GM23248 (cell line): ENCODE measurements at regions not wholly inside any gene's neighbourhood (a gene's known extent, or its start where the extent isn't known, plus 50 kb on each side); places are given as distances from the start of the nearest gene placed in this dataset.
"Not testable (repeated sequence)": the region's sequence is repeated elsewhere in the genome, so short reads cannot be mapped to it uniquely, and the experiment has no call there.

Experiments used
- DNase-seq: peaks from one replicate; pipeline ENCODE4 v3.0.0-alpha.2; 2015
- H2AFZ ChIP-seq: fragments of 200-600 bp; sonication (generic); 2 replicates; pipeline ENCODE4 v1.6.1; 2016; ENCODE audit warnings: antibody characterized with exemption
- H3F3A ChIP-seq: fragments of 200-600 bp; sonication (generic); 2 replicates; pipeline ENCODE4 v1.6.1; 2016; ENCODE audit warnings: mild to moderate bottlenecking, antibody characterized with exemption, mixed run types; ENCODE audit not compliant: insufficient read depth
- H3K27ac ChIP-seq: fragments of 200-600 bp; sonication (generic); 2 replicates; pipeline ENCODE4 v1.5.1; 2016; ENCODE audit warnings: mild to moderate bottlenecking
- H3K27me3 ChIP-seq: fragments of 200-600 bp; sonication (generic); replicated peaks from 2 replicates; pipeline ENCODE4 v1.6.1; 2016; ENCODE audit warnings: mild to moderate bottlenecking; ENCODE audit not compliant: insufficient read depth
- H3K36me3 ChIP-seq: fragments of 200-600 bp; sonication (generic); 2 replicates; pipeline ENCODE4 v1.6.1; 2016; ENCODE audit warnings: low read depth, mild to moderate bottlenecking
- H3K4me1 ChIP-seq: fragments of 200-600 bp; sonication (generic); 2 replicates; pipeline ENCODE4 v1.6.1; 2016; ENCODE audit warnings: mild to moderate bottlenecking; ENCODE audit not compliant: insufficient read depth
- H3K4me2 ChIP-seq: fragments of 200-600 bp; sonication (generic); one replicate; pipeline ENCODE4 v1.6.1; 2016; ENCODE audit warnings: mild to moderate bottlenecking; ENCODE audit not compliant: unreplicated experiment
- H3K4me3 ChIP-seq: fragments of 200-600 bp; sonication (generic); 2 replicates; pipeline ENCODE4 v1.5.1; 2016; ENCODE audit warnings: mild to moderate bottlenecking
- H3K79me2 ChIP-seq: fragments of 200-600 bp; sonication (generic); 2 replicates; pipeline ENCODE4 v1.6.1; 2016; ENCODE audit warnings: mild to moderate bottlenecking; ENCODE audit not compliant: insufficient read depth
- H3K9ac ChIP-seq: fragments of 200-600 bp; sonication (generic); 2 replicates; pipeline ENCODE4 v1.6.1; 2016; ENCODE audit warnings: mild to moderate bottlenecking
- H3K9me2 ChIP-seq: fragments of 200-600 bp; sonication (generic); 2 replicates; pipeline ENCODE4 v1.6.1; 2016; ENCODE audit warnings: mixed run types, mild to moderate bottlenecking, moderate library complexity; ENCODE audit not compliant: insufficient read depth
- H3K9me3 ChIP-seq: fragments of 200-600 bp; sonication (generic); one replicate; pipeline ENCODE4 v1.6.1; 2017; ENCODE audit warnings: low read depth
- H4K20me1 ChIP-seq: fragments of 200-600 bp; sonication (generic); 2 replicates; pipeline ENCODE4 v1.6.0; 2016; ENCODE audit not compliant: insufficient read depth
- EZH2 ChIP-seq: fragments of 200-600 bp; sonication (generic); IDR thresholded peaks from 2 replicates; pipeline ENCODE4 v1.6.1; 2018; ENCODE audit warnings: antibody characterized with exemption, mild to moderate bottlenecking; ENCODE audit not compliant: insufficient read depth, poor library complexity, severe bottlenecking
- EZH2phosphoT487 ChIP-seq: fragments of 200-600 bp; sonication (generic); IDR thresholded peaks from 2 replicates; pipeline ENCODE4 v1.6.1; 2018; ENCODE audit warnings: antibody characterized with exemption, moderate library complexity, mild to moderate bottlenecking, low read depth; ENCODE audit not compliant: insufficient read depth
- WGBS, 2 experiments: methylation state at CpG; one replicate each; pipeline ENCODE4 v1.1.6; 2015 to 2017; ENCODE audit warnings: low lambda C conversion rate in 2 of 2, low coverage in 1 of 2; ENCODE audit errors: missing lambda C conversion rate in 2 of 2; 5-methylcytosine and 5-hydroxymethylcytosine counted together
- in situ Hi-C: fragments of 300-500 bp; cut with MboI; formaldehyde crosslinking; loops from 2 replicates; pipeline ENCODE4 v1.15.0; 2020

GRCh38 chr5:118479285-118479684, 509.1 kb downstream of the DTWD2 start:
- in situ Hi-C loops, result no loop called here
- TF ChIP-seq EZH2phosphoT487 (no peak), EZH2 (no peak)
- DNase-seq, result no peak
- no peaks in the 10 kb centered on the region for H3K9me3 ChIP-seq
- H2AFZ ChIP-seq, result no peak overlapping the region
- no peaks in the 10 kb centered on the region for H3F3A ChIP-seq
- no peaks in the 10 kb centered on the region for H3K36me3 ChIP-seq
- no peaks in the 10 kb centered on the region for H3K9me2 ChIP-seq
- no peak overlapping the region for H3K9ac ChIP-seq
- 54 to 80% methylated on average over 2 of the region's 2 CpGs for WGBS, 2 experiments
- no peak overlapping the region for H3K27ac ChIP-seq
- H3K4me1 ChIP-seq, result no peaks in the 10 kb centered on the region
- no peak overlapping the region for H3K4me2 ChIP-seq
- no peaks in the 10 kb centered on the region for H3K27me3 ChIP-seq
- H4K20me1 ChIP-seq, result no peaks in the 10 kb centered on the region
- H3K79me2 ChIP-seq, result no peaks in the 10 kb centered on the region
- H3K4me3 ChIP-seq, result no peak overlapping the region

GRCh38 chr5:118478852-118479251, 509.5 kb downstream of the DTWD2 start:
- H3K4me3 ChIP-seq, result no peak overlapping the region
- H3K79me2 ChIP-seq, result no peaks in the 10 kb centered on the region
- TF ChIP-seq EZH2, result no peak
- H3K27me3 ChIP-seq, result no peaks in the 10 kb centered on the region
- H3K9ac ChIP-seq, result no peak overlapping the region
- WGBS, 2 experiments, result 53 to 63% methylated on average over 8 of the region's 8 CpGs
- H3K27ac ChIP-seq, result no peak overlapping the region
- no peaks in the 10 kb centered on the region for H4K20me1 ChIP-seq
- H3K9me2 ChIP-seq, result no peaks in the 10 kb centered on the region
- in situ Hi-C loops, result no loop called here
- no peaks in the 10 kb centered on the region for H3K36me3 ChIP-seq
- H3K4me2 ChIP-seq, result no peak overlapping the region
- no peaks in the 10 kb centered on the region for H3F3A ChIP-seq
- no peaks in the 10 kb centered on the region for H3K9me3 ChIP-seq
- H3K4me1 ChIP-seq, result no peaks in the 10 kb centered on the region
- H2AFZ ChIP-seq, result no peak overlapping the region
- DNase-seq, result no peak

- Histone ChIP-seq H3K9ac (no peak overlapping the region), H3K4me1 (no peaks in the 10 kb centered on the region), H3K4me2 (no peak overlapping the region), H3K27me3 (no peaks in the 10 kb centered on the region), H3K79me2 (no peaks in the 10 kb centered on the region), H3F3A (no peaks in the 10 kb centered on the region), H2AFZ (no peak overlapping the region), H3K9me3 (no peaks in the 10 kb centered on the region), H4K20me1 (no peaks in the 10 kb centered on the region), H3K9me2 (no peaks in the 10 kb centered on the region), H3K36me3 (no peaks in the 10 kb centered on the region), H3K4me3 (no peak overlapping the region), H3K27ac (no peak overlapping the region)
- DNase-seq, result no peak
- in situ Hi-C loops, result no loop called here
- no peak for TF ChIP-seq EZH2
- no peak for TF ChIP-seq EZH2phosphoT487
Measured at GRCh38 chr5:118468085-118468484, 520.3 kb downstream of the DTWD2 start.

GRCh38 chr5:118467103-118467502, 521.2 kb downstream of the DTWD2 start:
- Histone ChIP-seq H3K4me3 (no peak overlapping the region), H3K9ac (no peak overlapping the region), H3K36me3 (no peaks in the 10 kb centered on the region), H3K4me1 (no peaks in the 10 kb centered on the region), H3K79me2 (no peaks in the 10 kb centered on the region), H3K27me3 (no peaks in the 10 kb centered on the region), H3F3A (no peaks in the 10 kb centered on the region), H2AFZ (no peak overlapping the region), H4K20me1 (no peaks in the 10 kb centered on the region), H3K4me2 (no peak overlapping the region), H3K9me3 (no peaks in the 10 kb centered on the region), H3K9me2 (no peaks in the 10 kb centered on the region), H3K27ac (no peak overlapping the region)
- 55 to 58% methylated on average over 3 of the region's 3 CpGs for WGBS, 2 experiments
- no peak for DNase-seq
- no peak for TF ChIP-seq EZH2
- no peak for TF ChIP-seq EZH2phosphoT487
- in situ Hi-C loops, result no loop called here

GRCh38 chr5:118466418-118466817, 521.9 kb downstream of the DTWD2 start:
- DNase-seq, result no peak
- Histone ChIP-seq H3K9me2 (no peaks in the 10 kb centered on the region), H3K9me3 (no peaks in the 10 kb centered on the region), H3K4me1 (no peaks in the 10 kb centered on the region), H2AFZ (no peak overlapping the region), H3K27me3 (no peaks in the 10 kb centered on the region), H3F3A (no peaks in the 10 kb centered on the region), H3K36me3 (no peaks in the 10 kb centered on the region), H3K9ac (no peak overlapping the region), H3K4me3 (no peak overlapping the region), H3K79me2 (no peaks in the 10 kb centered on the region), H4K20me1 (no peaks in the 10 kb centered on the region), H3K27ac (no peak overlapping the region), H3K4me2 (no peak overlapping the region)
- WGBS, 2 experiments, result 62 to 72% methylated on average over 5 of the region's 5 CpGs
- in situ Hi-C loops, result no loop called here
- TF ChIP-seq EZH2phosphoT487 (no peak), EZH2 (no peak)

GRCh38 chr5:118462276-118462675, 526.1 kb downstream of the DTWD2 start:
- H3K9ac ChIP-seq, H4K20me1 ChIP-seq, H2AFZ ChIP-seq, H3K79me2 ChIP-seq, in situ Hi-C loops, H3K27me3 ChIP-seq, H3K4me3 ChIP-seq, H3K9me3 ChIP-seq, H3K4me2 ChIP-seq, H3K27ac ChIP-seq, H3K4me1 ChIP-seq, H3K36me3 ChIP-seq, H3F3A ChIP-seq, H3K9me2 ChIP-seq, DNase-seq: not testable (repeated sequence)
- 44 to 64% methylated on average over 2 of the region's 2 CpGs for WGBS, 2 experiments
